H4 (cell line): ENCODE measurements at regions not wholly inside any gene's neighbourhood (a gene's known extent, or its start where the extent isn't known, plus 50 kb on each side); places are given as distances from the start of the nearest gene placed in this dataset.
A peak's percentile ranks its signal among the peaks of the same experiment; 100 is the strongest.
"Not testable (repeated sequence)": the region's sequence is repeated elsewhere in the genome, so short reads cannot be mapped to it uniquely, and the experiment has no call there.

Source experiments
- DNase-seq: peaks from one replicate; pipeline ENCODE4 v3.0.0-alpha.2; 2015; ENCODE audit warnings: low spot score

GRCh38 chr4:56142088-56142487, 193.3 kb downstream of the CEP135 start:
- no peak for DNase-seq

GRCh38 chr4:56139241-56139827, 190.6 kb downstream of the CEP135 start:
- DNase-seq: no peak

- DNase-seq: peak; percentile 50
These were observed 186.1 kb downstream of the CEP135 start for GRCh38 chr4:56134834-56135233.

- peak; percentile 83 for DNase-seq
These were observed 185.5 kb downstream of the CEP135 start for GRCh38 chr4:56134266-56134665.

GRCh38 chr4:56132835-56133234, 184.1 kb downstream of the CEP135 start:
- no peak for DNase-seq

GRCh38 chr4:56132188-56132587, 183.4 kb downstream of the CEP135 start:
- DNase-seq: not testable (repeated sequence)

- no peak for DNase-seq
These were observed 181.9 kb downstream of the CEP135 start for GRCh38 chr4:56130606-56131155.

- DNase-seq: peak; percentile 28
These were observed 180.7 kb downstream of the CEP135 start for GRCh38 chr4:56129431-56129861.

GRCh38 chr4:56128213-56128612, 179.5 kb downstream of the CEP135 start:
- no peak for DNase-seq

- no peak for DNase-seq
These were observed 179.0 kb downstream of the CEP135 start for GRCh38 chr4:56127716-56128115.

GRCh38 chr4:56123547-56123946, 174.8 kb downstream of the CEP135 start:
- no peak for DNase-seq

- no peak for DNase-seq
These were observed 174.3 kb downstream of the CEP135 start for GRCh38 chr4:56123051-56123450.

GRCh38 chr4:56118845-56119244, 170.1 kb downstream of the CEP135 start:
- no peak for DNase-seq

GRCh38 chr4:56118055-56118454, 169.3 kb downstream of the CEP135 start:
- DNase-seq: no peak

GRCh38 chr4:56115898-56116297, 167.2 kb downstream of the CEP135 start:
- no peak for DNase-seq

- DNase-seq: no peak
These were observed 163.6 kb downstream of the CEP135 start for GRCh38 chr4:56112377-56112776.

GRCh38 chr4:56106180-56107147, 157.7 kb downstream of the CEP135 start:
- DNase-seq: no peak

GRCh38 chr4:56104188-56104587, 155.4 kb downstream of the CEP135 start:
- DNase-seq: no peak

- DNase-seq: no peak
These were observed 153.9 kb downstream of the CEP135 start for GRCh38 chr4:56102601-56103000.

- DNase-seq: no peak
These were observed 150.6 kb downstream of the CEP135 start for GRCh38 chr4:56099378-56099786.

- no peak for DNase-seq
These were observed 144.8 kb downstream of the CEP135 start for GRCh38 chr4:56093576-56093975.

GRCh38 chr4:56092540-56092939, 143.8 kb downstream of the CEP135 start:
- DNase-seq: no peak

- DNase-seq: no peak
These were observed 137.8 kb downstream of the CEP135 start for GRCh38 chr4:56086561-56086960.
